Spleen (tissue), 11 donors: ENCODE measurements at regions not wholly inside any gene's neighbourhood (a gene's known extent, or its start where the extent isn't known, plus 50 kb on each side); places are given as distances from the start of the nearest gene placed in this dataset.

ENCODE experiments used
- DNase-seq: peaks from one replicate; pipeline ENCODE4 v3.0.0-alpha.2; 2020
- H3K27ac ChIP-seq, 8 donors: fragments of 200-600 bp; sonication (generic) in 7 of 8; 1 replicate in 4 of 8; 2 replicates in 4 of 8; pipeline versions ENCODE4 v1.5.0 to v1.8.0; 2016 to 2021; ENCODE audit warnings: inconsistent platforms in 4 of 8, mild to moderate bottlenecking in 4 of 8, moderate library complexity in 1 of 8
- H3K27me3 ChIP-seq, 7 donors: fragments of 200-600 bp; sonication (generic) in 6 of 7; replicated peaks in 1 of 7; 1 replicate in 4 of 7; 2 replicates in 3 of 7; pipeline versions ENCODE4 v1.5.0 to v1.8.0; 2016 to 2021; ENCODE audit warnings: inconsistent platforms in 3 of 7, mild to moderate bottlenecking in 1 of 7
- H3K36me3 ChIP-seq, 6 donors: fragments of 200-600 bp; sonication (generic) in 5 of 6; 1 replicate in 4 of 6; 2 replicates in 2 of 6; pipeline versions ENCODE4 v1.5.0 to v1.8.0; 2016 to 2021; ENCODE audit warnings: inconsistent platforms in 2 of 6
- H3K4me1 ChIP-seq, 6 donors: fragments of 200-600 bp; sonication (generic) in 5 of 6; 1 replicate in 3 of 6; 2 replicates in 3 of 6; pipeline versions ENCODE4 v1.5.0 to v1.8.0; 2016 to 2021; ENCODE audit warnings: inconsistent platforms in 3 of 6
- H3K4me3 ChIP-seq, 8 donors: fragments of 200-600 bp; sonication (generic) in 7 of 8; 1 replicate in 4 of 8; 2 replicates in 4 of 8; pipeline versions ENCODE4 v1.5.0 to v1.8.0; 2016 to 2021; ENCODE audit warnings: inconsistent platforms in 4 of 8, mild to moderate bottlenecking in 4 of 8, moderate library complexity in 2 of 8
- H3K9me3 ChIP-seq, 8 donors: fragments of 200-600 bp; sonication (generic) in 7 of 8; 1 replicate in 4 of 8; 2 replicates in 4 of 8; pipeline versions ENCODE4 v1.5.0 to v1.8.0; 2016 to 2021; ENCODE audit warnings: inconsistent platforms in 4 of 8
- POLR2A ChIP-seq, 3 donors: fragments of 450-650 bp; IDR thresholded peaks; one replicate each; pipeline ENCODE4 v1.5.1; 2017; ENCODE audit warnings: antibody characterized with exemption in 3 of 3, mild to moderate bottlenecking in 1 of 3
- POLR2AphosphoS5 ChIP-seq, 3 donors: sonication (generic); formaldehyde crosslinking; IDR thresholded peaks; one replicate each; pipeline ENCODE4 v1.5.1; 2017; ENCODE audit warnings: antibody characterized with exemption in 3 of 3
- WGBS, 5 donors: extraction: QIAGEN DNeasy Blood & Tissue Kit in 3 of 5; methylation state at CpG; one replicate each; pipeline versions ENCODE4 v1.1.5 to v1.1.7; 2013 to 2018; 5-methylcytosine and 5-hydroxymethylcytosine counted together
- intact Hi-C: fragments of 100-400 bp; cut with DNase I; formaldehyde crosslinking; loops from one replicate; pipeline ENCODE4 v1.15.0; 2023; ENCODE audit warnings: low total_unique reads
- TF ChIP-seq, protein P1 (sequence below), 11 experiments: fragments of 200-600 bp in 7 of 11; fragments of 450-650 bp in 4 of 11; sonication (generic) in 4 of 11; IDR thresholded peaks in 8 of 11; conservative IDR thresholded peaks in 3 of 11; 1 replicate in 7 of 11; 2 replicates in 4 of 11; pipeline versions ENCODE4 v1.4.0 to v1.8.0; 2016 to 2021; ENCODE audit warnings: antibody characterized with exemption in 11 of 11, inconsistent platforms in 4 of 11, mild to moderate bottlenecking in 1 of 11
- donor health status: healthy with polysubstance abuse.
- donor health status: DM: no; HTN: no; CAD: no; lungs with moderate emphysema.
- donor health status: DM: no; HTN: no; CAD: no.
- donor health status: Bipolar disorder and iron deficiency.
- donor health status: healthy.
- donor health status: DM: no; HTN: no; CAD: no.
- donor health status: DM: yes; HTN: yes; CAD: no.

DNA sequence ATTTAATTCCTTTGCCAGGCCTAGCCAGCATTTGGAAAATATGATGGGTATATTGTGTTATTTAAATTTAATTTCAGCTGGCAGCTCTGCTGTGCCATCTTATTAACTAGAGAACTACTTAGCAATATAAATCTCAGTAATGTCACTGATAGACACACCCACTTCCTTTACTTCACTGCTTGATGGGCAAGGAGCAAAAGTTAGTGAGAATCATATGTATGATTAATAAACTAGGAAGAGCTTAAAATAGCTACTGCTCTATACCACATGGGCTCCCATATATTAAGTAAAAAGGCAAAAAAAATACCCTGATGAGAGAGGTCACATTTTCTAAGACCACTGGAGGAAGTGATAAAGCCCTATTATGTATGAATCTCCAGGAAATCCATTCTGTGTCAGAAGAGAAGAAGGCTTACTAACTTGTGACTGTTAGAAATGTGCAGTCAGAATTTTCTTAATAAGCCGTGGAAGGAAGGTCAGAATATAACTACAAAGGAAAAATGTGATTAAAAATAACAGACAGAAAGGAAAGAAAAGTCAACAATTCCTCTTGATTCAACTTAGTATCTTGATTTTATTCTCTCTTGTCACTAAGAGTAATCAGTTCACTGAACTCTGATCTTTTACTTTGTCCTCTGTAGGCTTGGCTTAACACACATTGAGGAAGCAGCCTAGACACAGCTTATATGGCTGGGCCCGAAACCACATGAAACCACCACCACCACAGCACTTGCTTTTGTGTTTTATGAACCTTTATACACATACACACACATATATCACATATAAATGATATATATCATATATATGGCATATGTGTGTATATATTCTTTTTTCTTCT lies 1233.9 kb upstream of the ALCAM start:
- no peak for TF ChIP-seq POLR2A (IDR thresholded peaks at IDR 0.05)
- WGBS, 5 donors = 49 to 60% (median 54%) methylated on average over 2 of the region's 2 CpGs
- DNase-seq = no peak

DNA sequence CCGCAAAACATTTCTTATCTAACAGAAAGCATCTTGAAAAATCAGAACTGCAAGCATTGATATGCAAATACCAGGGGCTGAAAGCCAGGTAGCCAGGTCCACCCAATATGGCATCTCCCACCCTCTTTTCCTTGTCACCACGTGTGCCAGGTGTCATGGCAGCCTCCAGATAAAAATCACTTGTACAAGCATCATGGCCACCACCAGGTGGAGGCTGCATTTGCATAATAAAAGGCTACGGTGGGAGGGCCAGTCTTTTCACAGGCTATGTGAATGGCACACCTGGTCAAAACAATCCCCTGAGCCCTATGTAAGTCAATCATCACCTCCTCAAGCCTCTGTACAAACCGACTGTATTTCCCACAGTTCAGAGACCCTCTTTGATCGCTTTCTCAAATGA lies 1233.1 kb upstream of the ALCAM start:
- H3K27me3 ChIP-seq = no peaks in the 10 kb centered on the region
- DNase-seq = no peak
- TF ChIP-seq POLR2AphosphoS5 (IDR thresholded peaks at IDR 0.05) (no peak), POLR2A (IDR thresholded peaks at IDR 0.05) (no peak)
- TF ChIP-seq, protein P1, sequence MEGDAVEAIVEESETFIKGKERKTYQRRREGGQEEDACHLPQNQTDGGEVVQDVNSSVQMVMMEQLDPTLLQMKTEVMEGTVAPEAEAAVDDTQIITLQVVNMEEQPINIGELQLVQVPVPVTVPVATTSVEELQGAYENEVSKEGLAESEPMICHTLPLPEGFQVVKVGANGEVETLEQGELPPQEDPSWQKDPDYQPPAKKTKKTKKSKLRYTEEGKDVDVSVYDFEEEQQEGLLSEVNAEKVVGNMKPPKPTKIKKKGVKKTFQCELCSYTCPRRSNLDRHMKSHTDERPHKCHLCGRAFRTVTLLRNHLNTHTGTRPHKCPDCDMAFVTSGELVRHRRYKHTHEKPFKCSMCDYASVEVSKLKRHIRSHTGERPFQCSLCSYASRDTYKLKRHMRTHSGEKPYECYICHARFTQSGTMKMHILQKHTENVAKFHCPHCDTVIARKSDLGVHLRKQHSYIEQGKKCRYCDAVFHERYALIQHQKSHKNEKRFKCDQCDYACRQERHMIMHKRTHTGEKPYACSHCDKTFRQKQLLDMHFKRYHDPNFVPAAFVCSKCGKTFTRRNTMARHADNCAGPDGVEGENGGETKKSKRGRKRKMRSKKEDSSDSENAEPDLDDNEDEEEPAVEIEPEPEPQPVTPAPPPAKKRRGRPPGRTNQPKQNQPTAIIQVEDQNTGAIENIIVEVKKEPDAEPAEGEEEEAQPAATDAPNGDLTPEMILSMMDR (IDR thresholded peaks at IDR 0.05 in 8 of 11, conservative IDR thresholded peaks at IDR 0.05 in 3 of 11) = no peak
- intact Hi-C loops = no loop called here
- no peaks in the 10 kb centered on the region for H3K4me1 ChIP-seq
- no peaks in the 10 kb centered on the region for H3K36me3 ChIP-seq
- peaks cover 0 to 26% (median 12%) of the 10 kb centered on the region in 8 donors for H3K9me3 ChIP-seq
- H3K4me3 ChIP-seq = no peak overlapping the region
- no peak overlapping the region for H3K27ac ChIP-seq
- 79 to 91% (median 85%) methylated on average over 5 of the region's 5 CpGs for WGBS, 5 donors

More for the DNA sequence above, 1233.9 kb upstream of the ALCAM start:
- Histone ChIP-seq H3K27me3 (no peaks in the 10 kb centered on the region), H3K9me3 (peaks cover 0 to 29% (median 14%) of the 10 kb centered on the region in 8 donors), H3K27ac (no peak overlapping the region), H3K4me1 (no peaks in the 10 kb centered on the region), H3K36me3 (no peaks in the 10 kb centered on the region), H3K4me3 (no peak overlapping the region)
- intact Hi-C loops = no loop called here

DNA sequence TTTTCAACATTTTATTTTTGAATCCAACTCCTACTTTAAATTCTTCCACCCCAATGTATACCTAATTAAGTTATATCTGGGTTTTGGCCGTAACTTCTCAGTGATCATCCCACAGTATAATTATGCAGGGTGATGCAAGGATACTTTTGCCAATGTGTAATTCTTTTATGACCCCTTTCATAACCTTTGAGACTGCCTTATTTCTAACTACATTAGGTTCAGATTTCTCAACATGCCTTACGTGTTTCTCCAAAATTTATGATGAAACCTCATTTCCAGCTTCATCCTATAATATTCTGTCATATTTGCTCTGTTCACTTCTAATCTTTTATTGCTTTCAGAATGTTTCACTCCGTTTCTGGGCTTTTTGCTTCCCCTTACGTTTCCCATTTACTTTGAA lies 1229.6 kb upstream of the ALCAM start:
- H3K36me3 ChIP-seq = no peaks in the 10 kb centered on the region
- intact Hi-C loops = no loop called here
- no peak overlapping the region for H3K27ac ChIP-seq
- no peaks in the 10 kb centered on the region for H3K9me3 ChIP-seq
- no peak for DNase-seq
- no peaks in the 10 kb centered on the region for H3K27me3 ChIP-seq
- no peak for TF ChIP-seq POLR2AphosphoS5 (IDR thresholded peaks at IDR 0.05)
- TF ChIP-seq, protein P1 (IDR thresholded peaks at IDR 0.05 in 8 of 11, conservative IDR thresholded peaks at IDR 0.05 in 3 of 11) = no peak
- TF ChIP-seq POLR2A (IDR thresholded peaks at IDR 0.05) = no peak
- no peak overlapping the region for H3K4me3 ChIP-seq
- 74 to 92% (median 83%) methylated on average over 4 of the region's 4 CpGs for WGBS, 5 donors
- no peaks in the 10 kb centered on the region for H3K4me1 ChIP-seq

DNA sequence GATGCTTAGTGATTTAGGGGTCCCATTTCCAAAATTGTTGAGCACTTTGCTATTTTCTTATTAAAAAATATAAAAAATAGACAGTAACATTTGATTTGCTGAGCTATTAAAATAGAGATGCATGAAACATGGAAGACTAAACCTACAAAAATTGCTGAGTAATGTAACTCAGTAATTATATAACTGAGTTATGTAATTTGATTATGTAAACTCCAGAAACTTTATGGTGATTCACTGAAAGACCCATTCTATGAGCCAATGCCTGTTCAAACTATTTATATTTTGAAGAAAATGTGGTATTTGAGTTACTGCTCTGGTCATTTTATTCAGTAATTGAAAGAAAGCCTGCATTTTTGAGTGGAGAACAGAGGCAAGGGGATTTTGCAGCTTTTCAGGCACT lies 1221.5 kb upstream of the ALCAM start:
- no peaks in the 10 kb centered on the region for H3K4me1 ChIP-seq
- no peak overlapping the region for H3K4me3 ChIP-seq
- no peak overlapping the region for H3K27ac ChIP-seq
- no peaks in the 10 kb centered on the region for H3K27me3 ChIP-seq
- H3K9me3 ChIP-seq = no peaks in the 10 kb centered on the region
- intact Hi-C loops = no loop called here
- no peak for DNase-seq
- H3K36me3 ChIP-seq = no peaks in the 10 kb centered on the region
- TF ChIP-seq POLR2A (IDR thresholded peaks at IDR 0.05) = no peak
- no peak for TF ChIP-seq POLR2AphosphoS5 (IDR thresholded peaks at IDR 0.05)
- TF ChIP-seq, protein P1 (IDR thresholded peaks at IDR 0.05 in 8 of 11, conservative IDR thresholded peaks at IDR 0.05 in 3 of 11) = no peak
